ENCODE measurements at regions not wholly inside any gene's neighbourhood (a gene's known extent, or its start where the extent isn't known, plus 50 kb on each side); places are given as distances from the start of the nearest gene placed in this dataset.

DNA sequence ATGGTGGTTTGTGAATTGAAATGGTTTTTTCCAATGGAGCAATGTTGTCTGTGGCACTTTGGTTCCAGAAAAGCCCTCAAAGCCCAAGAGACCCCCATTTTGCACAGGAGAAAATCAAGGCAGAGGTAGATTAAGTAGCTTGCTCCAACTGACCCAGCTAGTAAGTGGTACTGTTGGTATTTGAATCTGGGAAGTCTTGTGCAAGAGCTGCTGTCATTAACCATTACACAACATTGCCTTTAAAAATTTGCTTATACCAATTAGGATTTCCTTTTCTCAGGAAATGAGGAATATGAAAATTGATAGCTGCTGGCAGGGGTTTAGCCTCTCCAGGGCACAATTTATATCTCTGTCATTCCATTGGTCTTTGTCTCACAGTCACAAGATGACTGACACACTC is 102.4 kb upstream of the UBE3A start:
- TF ChIP-seq CTCF (IDR thresholded peaks at IDR 0.05; ENCODE audit: low read depth, low read length) = no peak
- TF ChIP-seq EZH2phosphoT487 (IDR thresholded peaks at IDR 0.05; ENCODE audit: low read depth) = no peak

Data from OCI-LY3 (cell line).